Retinal pigment epithelial cell (primary cell): ENCODE measurements at regions not wholly inside any gene's neighbourhood (a gene's known extent, or its start where the extent isn't known, plus 50 kb on each side); places are given as distances from the start of the nearest gene placed in this dataset.
"Not testable (repeated sequence)": the region's sequence is repeated elsewhere in the genome, so short reads cannot be mapped to it uniquely, and the experiment has no call there.

Experiments
- DNase-seq: peaks from one replicate; pipeline ENCODE4 v3.0.0-alpha.2; 2010; ENCODE audit warnings: low read depth
- H3K4me3 ChIP-seq: 2 replicates; pipeline ENCODE4 v1.5.1; 2011; ENCODE audit warnings: mild to moderate bottlenecking, low read length, control low read depth, moderate library complexity
- CTCF ChIP-seq: conservative IDR thresholded peaks from 2 replicates; pipeline ENCODE4 v1.5.1; 2011; ENCODE audit warnings: low read depth, low read length, control low read depth, inconsistent platforms

DNA sequence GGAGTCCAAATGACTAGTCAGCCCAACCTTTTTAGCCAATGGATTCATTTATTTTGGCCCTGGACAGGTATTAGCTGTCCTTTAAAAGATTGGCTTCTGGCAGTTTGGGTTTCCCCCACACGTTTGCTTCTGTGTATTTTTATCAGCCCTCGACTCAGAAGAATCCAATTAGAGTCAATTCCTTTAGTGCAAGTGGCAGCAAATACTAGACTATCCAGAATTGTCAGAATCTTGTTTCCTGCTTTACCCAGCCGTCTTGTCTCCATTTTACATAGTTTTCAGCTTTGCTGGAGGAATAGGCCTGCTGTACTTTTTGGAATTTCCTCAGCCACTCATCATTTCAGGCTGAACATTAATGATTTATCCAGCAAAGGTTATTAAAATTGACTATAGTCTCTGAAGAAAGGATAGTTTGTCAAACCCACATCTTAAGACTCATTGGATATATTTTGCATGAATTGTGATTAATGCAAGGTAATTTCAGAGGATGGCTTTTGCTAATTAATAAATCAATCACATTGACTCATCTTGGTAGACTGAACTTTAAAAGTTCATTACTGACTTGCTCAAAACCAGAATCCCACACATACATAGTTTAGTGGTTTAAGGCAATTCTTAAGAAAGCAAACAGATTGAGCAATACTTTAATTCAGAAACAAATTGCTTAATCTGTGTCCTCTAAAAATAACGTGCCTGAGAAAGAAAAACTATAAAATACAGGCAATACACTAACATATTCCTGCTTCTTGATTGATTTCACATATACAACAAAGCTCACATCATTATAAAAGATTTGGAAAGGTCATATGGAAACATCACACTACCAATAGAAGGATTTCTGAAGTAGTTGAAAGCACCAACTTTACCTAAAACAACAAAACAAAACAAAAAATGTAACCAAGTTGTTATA is 62.9 kb upstream of the ZNF217 start:
- H3K4me3 ChIP-seq, result no peak overlapping the region
- no peak for DNase-seq
- TF ChIP-seq CTCF, result no peak

- no peak for TF ChIP-seq CTCF
- no peak overlapping the region for H3K4me3 ChIP-seq
- no peak for DNase-seq
Measured at GRCh38 chr20:53655625-53656292, 62.1 kb upstream of the ZNF217 start.

DNA sequence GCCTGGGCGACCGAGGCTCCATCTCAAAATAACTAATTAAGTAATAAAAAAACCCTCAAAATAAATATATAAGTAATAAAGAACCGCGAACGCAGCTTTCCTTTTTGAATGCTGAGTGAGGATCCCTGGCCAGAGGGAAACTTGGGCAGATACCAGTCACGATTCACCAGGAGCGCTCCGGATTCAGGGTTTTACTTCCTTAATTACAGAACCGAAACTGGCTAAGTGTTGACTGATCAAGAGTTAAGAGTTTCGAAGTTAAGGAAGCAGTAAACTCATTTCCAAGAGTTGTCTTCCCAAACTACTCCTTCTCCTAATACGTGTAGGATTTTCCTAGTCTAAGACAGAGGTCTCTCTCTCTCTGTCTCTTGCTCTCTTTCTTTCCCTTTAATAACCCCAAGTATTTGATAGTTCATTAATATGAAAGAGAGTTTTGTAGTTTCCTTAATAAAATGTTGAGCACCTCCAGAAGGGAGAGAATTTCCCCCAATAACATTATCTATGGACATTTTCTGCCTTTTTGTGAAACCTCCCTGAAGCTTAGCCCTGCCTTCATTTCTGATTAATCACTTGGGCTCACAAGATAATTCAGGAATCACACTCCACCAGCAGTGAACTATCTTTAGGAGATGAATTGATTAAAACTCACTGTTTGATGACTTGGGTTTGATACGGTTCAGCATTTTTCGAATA is 61.4 kb upstream of the ZNF217 start:
- H3K4me3 ChIP-seq, result no peak overlapping the region
- TF ChIP-seq CTCF, result no peak
- no peak for DNase-seq

- not testable (repeated sequence) for DNase-seq, H3K4me3 ChIP-seq
Measured at GRCh38 chr20:53654521-53654920, 60.9 kb upstream of the ZNF217 start.

- no peak for DNase-seq
- no peak for TF ChIP-seq CTCF
- no peak overlapping the region for H3K4me3 ChIP-seq
Measured at GRCh38 chr20:53652859-53653517, 59.3 kb upstream of the ZNF217 start.

DNA sequence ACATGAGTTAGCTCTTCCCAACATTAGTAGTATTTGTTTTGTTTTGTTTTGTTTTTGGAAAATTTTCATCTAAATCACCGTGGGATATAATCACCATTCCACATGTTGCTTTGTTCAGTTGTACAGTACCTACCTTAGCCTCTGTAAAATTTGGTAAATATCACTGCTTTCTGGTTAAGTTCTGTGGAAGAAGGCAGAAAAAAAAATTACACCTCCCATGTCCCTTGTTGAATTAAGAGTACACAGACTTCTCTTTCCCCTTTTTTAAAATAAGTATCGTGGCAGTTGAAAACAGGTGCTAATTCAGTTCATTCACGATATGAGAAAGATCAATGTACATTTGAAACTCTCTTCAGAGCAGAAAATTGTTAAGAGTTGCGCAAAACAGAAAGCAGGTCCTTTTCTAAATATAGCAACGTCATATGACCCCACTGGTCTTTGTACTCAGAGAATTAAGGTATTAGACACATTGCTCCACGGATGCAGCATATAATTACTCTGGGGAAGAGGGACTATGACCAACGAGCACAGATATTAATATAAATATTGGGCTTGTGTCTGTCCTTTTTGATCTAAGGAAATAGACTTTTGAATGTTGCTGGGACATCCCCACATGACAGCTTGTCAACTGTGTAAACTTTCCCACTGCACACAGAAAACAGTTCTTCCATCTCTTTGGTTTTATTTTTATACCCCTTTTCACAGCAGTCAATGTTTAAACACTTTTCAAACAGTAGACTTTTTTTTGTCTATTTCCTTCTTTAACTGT is 58.6 kb upstream of the ZNF217 start:
- TF ChIP-seq CTCF, result no peak
- DNase-seq, result no peak
- H3K4me3 ChIP-seq, result no peak overlapping the region

GRCh38 chr20:53649493-53649892 is 55.9 kb upstream of the ZNF217 start:
- not testable (repeated sequence) for DNase-seq

More at GRCh38 chr20:53649493-53649892, 55.9 kb upstream of the ZNF217 start:
- not testable (repeated sequence) for H3K4me3 ChIP-seq
